Activated T-cell treated with anti-CD3 and anti-CD28 coated beads, Interleukin-2, amount 50 U/mL, for 72 hours (primary cell): ENCODE measurements at regions not wholly inside any gene's neighbourhood (a gene's known extent, or its start where the extent isn't known, plus 50 kb on each side); places are given as distances from the start of the nearest gene placed in this dataset.

Experiments used
- ATAC-seq, 2 donors: fragments of 150-1000 bp; cut with Tn5 transposase; replicated peaks in 1 of 2; 2 replicates each; pipeline ENCODE4 v1.10.0; 2021; ENCODE audit warnings: moderate library complexity in 2 of 2, mild to moderate bottlenecking in 1 of 2
- DNase-seq, 2 donors: peaks; one replicate each; pipeline ENCODE4 v3.0.0; 2021 to 2022; ENCODE audit warnings: mixed read lengths in 1 of 2
- H3K27ac Mint-ChIP-seq: one replicate; pipeline ENCODE4 v1.8.0; 2022; ENCODE audit warnings: mild to moderate bottlenecking, moderate library complexity, mixed read lengths
- H3K27me3 Mint-ChIP-seq: one replicate; pipeline ENCODE4 v1.8.0; 2022; ENCODE audit warnings: low read depth, mixed read lengths
- H3K36me3 Mint-ChIP-seq, 2 donors: one replicate each; pipeline ENCODE4 v1.8.0; 2022; ENCODE audit warnings: mixed read lengths in 2 of 2, mild to moderate bottlenecking in 1 of 2; ENCODE audit not compliant: insufficient read depth in 2 of 2
- H3K4me1 Mint-ChIP-seq: one replicate; pipeline ENCODE4 v1.8.0; 2022; ENCODE audit warnings: low read depth, mixed read lengths
- H3K4me3 Mint-ChIP-seq, 2 donors: one replicate each; pipeline ENCODE4 v1.8.0; 2022; ENCODE audit warnings: mild to moderate bottlenecking in 2 of 2, mixed read lengths in 2 of 2, moderate library complexity in 2 of 2
- H3K9me3 Mint-ChIP-seq, 2 donors: one replicate each; pipeline ENCODE4 v1.8.0; 2022; ENCODE audit warnings: mixed read lengths in 2 of 2

DNA sequence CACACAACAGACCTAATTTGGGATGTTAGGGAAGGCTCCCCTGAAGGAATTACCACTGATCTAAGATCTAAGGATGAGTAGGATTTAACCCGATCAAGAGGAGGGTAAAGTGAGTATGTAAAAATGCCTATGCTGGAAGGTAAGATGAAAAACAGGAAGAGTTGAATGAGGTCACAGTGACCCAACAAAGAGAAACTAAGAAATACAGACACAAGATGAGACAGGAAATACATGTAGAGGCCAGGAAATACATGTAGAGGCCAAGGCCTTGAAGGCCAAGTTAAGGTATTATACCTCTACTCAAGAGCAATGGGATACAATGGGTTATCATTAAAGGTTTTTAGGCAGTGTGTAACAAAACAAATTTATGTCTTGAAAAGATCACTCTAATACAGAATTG is 131.6 kb upstream of the TANK start:
- Mint-ChIP-seq H3K4me3 (no peak overlapping the region), H3K36me3 (no peaks in the 10 kb centered on the region), H3K4me1 (peaks cover 7% of the 10 kb centered on the region), H3K9me3 (peaks cover 5% of the 10 kb centered on the region in 2 donors), H3K27me3 (peaks cover 10% of the 10 kb centered on the region), H3K27ac (no peak overlapping the region)
- ATAC-seq: no peak
- no peak for DNase-seq

DNA sequence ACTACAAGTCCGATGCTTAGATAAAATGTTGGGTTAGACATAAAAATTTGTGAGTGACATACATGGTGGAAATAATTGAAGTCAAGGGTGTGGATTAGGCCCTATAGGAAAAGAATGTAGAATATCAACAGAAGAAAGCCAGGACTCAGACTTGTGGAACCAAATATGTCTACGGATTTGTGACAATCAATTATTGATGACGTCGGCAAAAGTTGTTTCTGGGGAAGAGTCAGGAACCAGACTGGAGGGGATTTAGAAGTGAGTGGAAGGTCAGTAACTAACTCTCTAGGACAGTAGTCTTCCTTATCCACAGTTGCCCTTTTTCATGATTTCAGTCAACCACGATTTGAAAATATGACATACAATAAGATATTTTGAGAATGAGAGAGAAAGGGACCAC is 130.9 kb upstream of the TANK start:
- no peak for DNase-seq
- Mint-ChIP-seq H3K4me3 (no peak overlapping the region), H3K9me3 (peaks cover 5% of the 10 kb centered on the region in 2 donors), H3K27me3 (peaks cover 4% of the 10 kb centered on the region), H3K36me3 (no peaks in the 10 kb centered on the region), H3K27ac (no peak overlapping the region), H3K4me1 (peaks cover 7% of the 10 kb centered on the region)
- no peak for ATAC-seq

DNA sequence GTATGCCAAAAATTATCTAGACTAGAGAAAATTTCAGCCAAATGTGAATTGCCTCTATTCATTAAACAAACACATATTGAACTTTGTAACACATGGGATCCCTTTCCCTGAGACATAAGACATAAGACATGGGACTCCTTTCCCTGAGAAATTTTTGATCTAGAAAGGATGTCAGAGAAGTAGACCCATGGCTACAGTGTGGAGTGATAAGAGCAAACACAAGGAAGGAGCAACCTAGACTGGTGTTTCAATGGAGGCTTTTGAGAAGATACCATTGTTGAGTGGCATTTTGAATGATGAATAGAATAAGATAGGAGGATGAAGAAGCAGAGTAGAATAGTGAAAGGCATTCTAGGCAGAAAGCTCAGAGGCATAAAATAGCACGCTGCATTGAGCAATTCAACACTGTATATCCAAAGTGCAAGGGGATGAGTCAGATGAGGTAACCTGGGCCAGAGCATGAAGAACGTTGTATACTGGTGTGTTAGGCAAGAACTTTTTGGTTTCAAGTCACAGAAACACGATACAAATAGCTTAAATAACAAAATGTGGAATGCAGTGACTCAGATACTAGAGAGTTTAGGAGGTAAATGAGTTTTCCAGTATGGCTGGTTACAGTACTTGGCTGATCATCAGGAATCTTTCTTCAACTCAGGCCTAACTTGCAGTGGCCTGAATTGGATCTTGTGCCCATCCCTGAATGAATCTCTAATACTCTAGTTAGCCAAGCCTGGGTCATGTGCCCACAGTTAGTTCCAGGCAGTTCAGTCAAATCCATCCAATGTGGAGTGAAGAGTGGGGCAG is 129.8 kb upstream of the TANK start:
- ATAC-seq (no peak), DNase-seq (no peak)
- Mint-ChIP-seq H3K4me1 (peaks cover 7% of the 10 kb centered on the region), H3K36me3 (no peaks in the 10 kb centered on the region), H3K27me3 (peaks cover 1% of the 10 kb centered on the region), H3K9me3 (peaks cover 6% of the 10 kb centered on the region in 2 donors), H3K27ac (no peak overlapping the region), H3K4me3 (no peak overlapping the region)

DNA sequence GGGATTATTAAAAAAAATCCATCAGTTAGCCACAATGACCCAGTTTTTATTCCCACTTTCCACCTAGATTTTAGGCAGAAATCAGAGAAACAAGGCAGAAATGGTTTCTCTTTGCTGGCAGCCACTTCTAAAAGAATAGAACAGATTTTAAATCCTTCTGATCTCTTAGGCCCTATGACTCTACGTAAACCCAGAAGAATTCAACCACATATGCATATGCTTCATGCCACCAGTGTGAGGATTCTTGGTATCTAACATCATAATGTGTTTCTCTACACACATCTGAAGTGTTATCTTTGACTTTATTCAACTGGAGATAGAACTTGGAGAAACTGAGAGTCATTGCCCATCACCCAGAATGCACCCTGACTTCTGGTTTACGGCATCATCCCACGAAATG is 128.7 kb upstream of the TANK start:
- Mint-ChIP-seq H3K27ac (no peak overlapping the region), H3K36me3 (no peaks in the 10 kb centered on the region), H3K4me3 (no peak overlapping the region), H3K27me3 (peaks cover 6% of the 10 kb centered on the region), H3K4me1 (peaks cover 7% of the 10 kb centered on the region), H3K9me3 (peaks cover 8% of the 10 kb centered on the region in 2 donors)
- ATAC-seq (no peak), DNase-seq (no peak)

DNA sequence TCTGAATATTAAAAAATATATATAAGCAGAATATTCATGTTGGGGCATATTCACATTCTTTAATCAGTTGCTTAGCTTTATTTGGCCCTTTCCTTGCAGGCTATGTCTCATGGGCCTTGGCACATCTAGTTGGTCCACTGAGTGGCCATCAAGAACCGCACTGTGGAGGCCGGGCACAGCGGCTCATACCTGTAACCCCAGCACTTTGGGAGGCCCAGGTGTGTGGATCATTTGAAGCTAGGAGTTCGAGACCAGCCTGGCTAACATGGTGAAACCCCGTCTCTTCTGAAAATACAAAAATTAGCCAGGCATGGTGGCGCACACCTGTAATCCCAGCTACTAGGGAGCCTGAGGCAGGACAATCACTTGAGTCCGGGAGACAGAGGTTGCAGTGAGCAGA is 127.6 kb upstream of the TANK start:
- no peak overlapping the region for H3K27ac Mint-ChIP-seq
- H3K27me3 Mint-ChIP-seq: peaks cover 6% of the 10 kb centered on the region
- ATAC-seq: no peak
- no peak overlapping the region for H3K4me3 Mint-ChIP-seq
- peaks cover 7% of the 10 kb centered on the region for H3K4me1 Mint-ChIP-seq
- H3K9me3 Mint-ChIP-seq: peaks cover 8% of the 10 kb centered on the region in 2 donors
- no peak for DNase-seq
- H3K36me3 Mint-ChIP-seq: no peaks in the 10 kb centered on the region

DNA sequence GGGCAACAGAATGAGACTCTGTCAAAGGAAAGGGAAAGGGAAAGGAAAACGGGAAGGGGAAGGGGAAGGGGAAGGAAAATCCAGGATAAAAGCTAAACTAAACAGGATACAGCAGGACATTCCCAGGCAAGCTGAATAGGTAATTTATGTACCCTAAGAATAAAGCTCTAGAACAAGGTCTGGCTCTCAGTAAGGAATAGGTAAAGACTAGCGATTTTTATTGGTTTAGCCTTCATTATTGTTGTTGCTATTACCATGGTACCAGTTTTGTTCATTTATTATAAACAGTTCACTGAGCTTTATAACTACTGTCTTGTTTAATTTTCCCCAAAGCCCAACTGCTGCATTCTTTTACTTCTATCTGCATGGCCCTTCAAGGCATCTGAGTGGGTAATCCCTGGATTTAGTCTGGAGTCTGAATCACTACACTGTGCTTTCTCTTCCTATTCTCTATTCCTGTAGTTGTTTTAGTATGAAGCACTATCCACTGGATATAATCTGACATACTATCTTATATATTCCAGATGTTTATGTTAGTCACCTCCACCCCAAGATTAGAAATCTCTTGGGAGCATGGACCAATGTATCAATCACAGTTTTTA is 127.1 kb upstream of the TANK start:
- DNase-seq (no peak), ATAC-seq (no peak)
- Mint-ChIP-seq H3K4me3 (no peak overlapping the region), H3K27ac (no peak overlapping the region), H3K9me3 (peaks cover 8% of the 10 kb centered on the region in 2 donors), H3K36me3 (no peaks in the 10 kb centered on the region), H3K4me1 (peaks cover 7% of the 10 kb centered on the region), H3K27me3 (peaks cover 6% of the 10 kb centered on the region)

DNA sequence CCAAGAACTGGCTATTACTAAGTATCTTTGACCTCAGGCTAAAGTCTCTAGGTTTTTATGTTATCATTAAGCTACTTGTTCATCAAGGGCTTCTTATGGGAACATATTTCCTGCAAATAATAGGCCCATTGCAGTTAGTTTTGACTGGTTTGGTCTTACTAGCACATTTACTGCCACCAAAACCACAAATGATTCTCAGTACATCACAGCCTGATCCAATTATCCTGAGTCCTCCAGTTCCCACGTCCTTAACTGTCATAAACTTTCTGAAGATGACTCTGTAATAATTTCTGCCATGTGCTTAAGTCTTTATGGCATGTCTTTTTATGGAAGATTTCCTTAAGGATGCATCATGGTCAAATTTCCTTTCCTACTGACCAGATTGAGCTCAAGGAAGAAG is 123.3 kb upstream of the TANK start:
- Mint-ChIP-seq H3K4me3 (no peak overlapping the region), H3K4me1 (no peaks in the 10 kb centered on the region), H3K36me3 (no peaks in the 10 kb centered on the region), H3K27ac (no peak overlapping the region), H3K27me3 (peaks cover 8% of the 10 kb centered on the region), H3K9me3 (peaks cover 3% of the 10 kb centered on the region in 2 donors)
- DNase-seq (no peak), ATAC-seq (no peak)

DNA sequence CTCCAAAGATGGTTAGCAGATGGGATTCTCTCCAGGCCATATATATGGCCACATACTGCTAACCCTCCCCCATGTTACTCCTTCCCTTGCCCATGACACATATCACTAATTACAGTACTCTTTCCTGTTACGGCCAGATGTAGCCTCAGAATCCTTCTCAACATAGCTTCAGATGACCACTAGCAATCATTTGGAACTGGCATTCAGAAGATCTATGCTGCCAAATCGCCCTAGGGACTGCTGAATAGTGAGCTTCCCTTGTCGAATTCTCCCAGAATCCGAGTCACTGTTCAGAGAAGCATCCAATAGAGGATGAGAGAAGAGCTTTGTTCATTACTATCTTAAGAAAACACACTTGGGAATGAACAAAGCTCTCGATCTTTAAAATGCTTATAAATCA is 121.2 kb upstream of the TANK start:
- H3K4me3 Mint-ChIP-seq: no peak overlapping the region
- ATAC-seq (no peak), DNase-seq (no peak)
- peaks cover 3% of the 10 kb centered on the region in 2 donors for H3K9me3 Mint-ChIP-seq
- peaks cover 16% of the 10 kb centered on the region for H3K27me3 Mint-ChIP-seq
- no peaks in the 10 kb centered on the region for H3K36me3 Mint-ChIP-seq
- H3K27ac Mint-ChIP-seq: no peak overlapping the region
- no peaks in the 10 kb centered on the region for H3K4me1 Mint-ChIP-seq

- H3K9me3 Mint-ChIP-seq: no peaks in the 10 kb centered on the region
- H3K36me3 Mint-ChIP-seq: no peaks in the 10 kb centered on the region
- no peak overlapping the region for H3K27ac Mint-ChIP-seq
- peaks cover 21% of the 10 kb centered on the region for H3K27me3 Mint-ChIP-seq
- no peak overlapping the region for H3K4me3 Mint-ChIP-seq
- H3K4me1 Mint-ChIP-seq: no peaks in the 10 kb centered on the region
- no peak for ATAC-seq
- DNase-seq: no peak
Observed at GRCh38 chr2:161041356-161041755, 118.9 kb upstream of the TANK start.

- H3K27me3 Mint-ChIP-seq: peaks cover 21% of the 10 kb centered on the region
Observed at GRCh38 chr2:161042990-161043625, 117.1 kb upstream of the TANK start.

DNA sequence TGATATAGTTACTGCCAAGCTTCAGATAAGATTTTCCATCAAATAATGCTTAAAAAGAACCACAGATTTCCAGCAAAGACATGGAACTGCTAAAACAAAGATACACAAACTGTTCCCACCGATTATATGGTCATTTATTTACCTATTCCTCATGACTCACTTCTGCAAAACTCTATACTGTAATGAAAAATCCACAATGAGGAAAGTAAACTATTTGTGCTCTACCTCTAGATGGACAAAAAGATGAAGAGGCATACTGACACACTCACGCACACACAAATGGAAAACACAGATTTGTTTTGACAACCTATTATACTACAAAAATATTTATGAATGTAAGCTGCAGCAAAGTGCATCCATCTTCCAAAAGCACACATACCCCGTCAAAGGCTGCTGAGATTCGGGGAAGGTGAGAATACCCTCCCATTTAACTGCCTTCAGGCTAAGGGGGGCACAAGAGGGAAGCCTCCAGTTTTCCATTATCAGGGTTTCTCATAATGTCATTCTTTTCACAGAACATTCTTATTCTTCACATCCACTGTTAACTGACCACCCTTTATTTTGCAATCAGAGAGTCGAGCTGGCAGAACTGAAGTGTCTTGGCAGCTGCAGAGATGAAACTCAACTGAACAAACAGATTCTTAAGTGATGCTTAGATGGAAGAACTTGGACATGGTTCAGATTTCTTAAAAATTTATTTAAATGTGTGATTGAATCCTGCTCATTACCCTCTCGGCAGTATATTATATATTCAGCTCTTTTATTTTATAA is 115.9 kb upstream of the TANK start:
- DNase-seq (no peak), ATAC-seq (no peak)
- Mint-ChIP-seq H3K36me3 (no peaks in the 10 kb centered on the region), H3K27me3 (peaks cover 24% of the 10 kb centered on the region), H3K9me3 (no peaks in the 10 kb centered on the region), H3K27ac (no peak overlapping the region), H3K4me1 (no peaks in the 10 kb centered on the region), H3K4me3 (no peak overlapping the region)

More at GRCh38 chr2:161042990-161043625, 117.1 kb upstream of the TANK start:
- DNase-seq (no peak), ATAC-seq (no peak)
- H3K4me3 Mint-ChIP-seq: no peak overlapping the region
- H3K36me3 Mint-ChIP-seq: no peaks in the 10 kb centered on the region
- H3K4me1 Mint-ChIP-seq: no peaks in the 10 kb centered on the region
- H3K27ac Mint-ChIP-seq: no peak overlapping the region
- no peaks in the 10 kb centered on the region for H3K9me3 Mint-ChIP-seq

DNA sequence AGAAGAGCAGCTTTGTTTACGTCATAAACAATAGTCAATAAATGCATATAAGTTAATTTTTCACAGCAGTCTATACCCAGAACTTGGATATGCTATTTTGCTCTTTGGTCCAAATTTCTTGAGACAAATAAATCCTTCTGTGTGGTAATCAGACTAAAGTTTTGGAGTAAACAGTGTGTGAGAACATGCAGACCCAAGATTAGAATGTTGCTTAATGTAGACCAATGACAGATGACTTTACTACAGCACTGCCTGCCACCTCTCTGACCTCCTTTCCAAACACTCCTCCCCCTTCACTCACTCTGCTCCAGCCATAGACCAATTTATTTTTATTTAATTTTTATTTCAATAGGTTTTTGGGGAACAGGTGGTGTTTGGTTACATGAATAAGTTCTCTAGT is 115.3 kb upstream of the TANK start:
- H3K9me3 Mint-ChIP-seq: no peaks in the 10 kb centered on the region
- no peaks in the 10 kb centered on the region for H3K4me1 Mint-ChIP-seq
- no peak overlapping the region for H3K4me3 Mint-ChIP-seq
- no peaks in the 10 kb centered on the region for H3K36me3 Mint-ChIP-seq
- ATAC-seq: no peak
- H3K27ac Mint-ChIP-seq: no peak overlapping the region
- peaks cover 30% of the 10 kb centered on the region for H3K27me3 Mint-ChIP-seq
- DNase-seq: no peak

- Mint-ChIP-seq H3K4me1 (no peaks in the 10 kb centered on the region), H3K9me3 (no peaks in the 10 kb centered on the region), H3K27me3 (peaks cover 38% of the 10 kb centered on the region), H3K4me3 (no peak overlapping the region), H3K27ac (no peak overlapping the region), H3K36me3 (no peaks in the 10 kb centered on the region)
- no peak for DNase-seq
- ATAC-seq: no peak
Observed at GRCh38 chr2:161045726-161046125, 114.5 kb upstream of the TANK start.
